HCT116 (cell line): ENCODE measurements at regions not wholly inside any gene's neighbourhood (a gene's known extent, or its start where the extent isn't known, plus 50 kb on each side); places are given as distances from the start of the nearest gene placed in this dataset.

Experiments
- ATAC-seq: fragments of 200-7000 bp; cut with Tn5 transposase; 2 replicates; pipeline ENCODE4 v1.9.1; 2020; ENCODE audit warnings: mild to moderate bottlenecking, moderate library complexity
- BruUV-seq: library from RNA; stranded (reverse); fragments of 400-500 nt; replicated peaks from 2 replicates; lab custom pipeline; 2021; lab: Mats Ljungman, UMichigan
- CTCF ChIA-PET: fragments of 300-600 bp; sonication (Branson Sonifier 250); formaldehyde crosslinking; loops from one replicate; lab custom pipeline; 2021; ENCODE audit warnings: antibody characterized with exemption; lab: Charles Lee
- POLR2A ChIA-PET: fragments of 300-600, 350-600 bp; sonication (Branson Sonifier 250); formaldehyde crosslinking; loops from one replicate; lab custom pipeline; 2021; ENCODE audit warnings: antibody characterized with exemption; lab: Charles Lee
- RAD21 ChIA-PET, 2 experiments: fragments of 300-600 bp; sonication (Branson Sonifier 250); formaldehyde crosslinking; loops; one replicate each; lab custom pipeline; 2023; ENCODE audit warnings: low total read pairs in 2 of 2; ENCODE audit not compliant: uncharacterized antibody in 2 of 2, unreplicated experiment in 2 of 2, low non-redundant PET in 1 of 2; lab: Charles Lee
- DNase-seq: peaks from one replicate; pipeline ENCODE4 v3.0.0-alpha.2; 2010; ENCODE audit warnings: low read depth, low spot score
- H2AFZ ChIP-seq: fragments of 200-600 bp; shearing (Covaris generic), sonication (generic); 2 replicates; pipeline ENCODE4 v1.6.1; 2017; ENCODE audit warnings: low read depth, mixed run types, mixed read lengths, antibody characterized with exemption, low read length; ENCODE audit not compliant: poor library complexity, severe bottlenecking
- H3K27ac ChIP-seq: 2 replicates; pipeline ENCODE4 v1.5.1; 2012; ENCODE audit warnings: low read depth, low read length
- H3K27me3 ChIP-seq: fragments of 200-600 bp; sonication (generic); 2 replicates; pipeline ENCODE4 v1.6.1; 2016; ENCODE audit warnings: mixed run types, low read length, mixed read lengths; ENCODE audit not compliant: insufficient read depth
- H3K36me3 ChIP-seq, 2 experiments: fragments of 200-500 bp in 1 of 2; fragments of 200-600 bp in 1 of 2; sonication (Bioruptor generic) in 1 of 2; sonication (generic) in 1 of 2; 2 replicates each; pipeline versions ENCODE4 v1.5.1 to v1.6.1; 2014 to 2016; ENCODE audit warnings: low read length in 2 of 2, inconsistent platforms in 1 of 2, mixed read lengths in 1 of 2, mixed run types in 1 of 2; ENCODE audit not compliant: insufficient read depth in 2 of 2, control insufficient read depth in 1 of 2
- H3K4me1 ChIP-seq, 2 experiments: fragments of 200-600 bp in 1 of 2; sonication (generic) in 1 of 2; 2 replicates each; pipeline versions ENCODE4 v1.5.1 to v1.6.1; 2012 to 2017; ENCODE audit warnings: low read length in 2 of 2, inconsistent platforms in 1 of 2, mild to moderate bottlenecking in 1 of 2, mixed read lengths in 1 of 2, mixed run types in 1 of 2, moderate library complexity in 1 of 2; ENCODE audit not compliant: insufficient read depth in 2 of 2, control insufficient read depth in 1 of 2
- H3K4me2 ChIP-seq: fragments of 200-600 bp; sonication (generic); 2 replicates; pipeline ENCODE4 v1.6.1; 2017; ENCODE audit warnings: mixed run types, low read length, mixed read lengths
- H3K4me3 ChIP-seq, 2 experiments: fragments of 200-600 bp in 1 of 2; sonication (generic) in 1 of 2; replicated peaks in 1 of 2; 2 replicates each; pipeline ENCODE4 v1.5.1; 2011 to 2016; ENCODE audit warnings: low read length in 2 of 2, control low read depth in 1 of 2, low read depth in 1 of 2, mild to moderate bottlenecking in 1 of 2, mixed read lengths in 1 of 2, mixed run types in 1 of 2
- H3K79me2 ChIP-seq: fragments of 200-600 bp; sonication (generic); 2 replicates; pipeline ENCODE4 v1.6.1; 2017; ENCODE audit warnings: mild to moderate bottlenecking, mixed run types, low read length, moderate library complexity, mixed read lengths; ENCODE audit not compliant: insufficient read depth
- H3K9ac ChIP-seq: fragments of 200-600 bp; sonication (generic); 2 replicates; pipeline ENCODE4 v1.6.1; 2016; ENCODE audit warnings: low read length, mixed read lengths
- H3K9me2 ChIP-seq: fragments of 200-600 bp; sonication (generic), shearing (Covaris generic); 2 replicates; pipeline ENCODE4 v1.6.1; 2017; ENCODE audit warnings: mixed run types, mild to moderate bottlenecking, moderate library complexity; ENCODE audit not compliant: insufficient read depth
- H3K9me3 ChIP-seq, 2 experiments: fragments of 200-500 bp in 1 of 2; fragments of 200-600 bp in 1 of 2; sonication (Bioruptor generic) in 1 of 2; sonication (generic) in 1 of 2; 2 replicates each; pipeline ENCODE4 v1.6.1; 2014 to 2017; ENCODE audit warnings: low read length in 2 of 2, mixed read lengths in 2 of 2, inconsistent platforms in 1 of 2, low read depth in 1 of 2, mild to moderate bottlenecking in 1 of 2, mixed run types in 1 of 2, moderate library complexity in 1 of 2; ENCODE audit not compliant: control insufficient read depth in 1 of 2, insufficient read depth in 1 of 2
- H4K20me1 ChIP-seq: fragments of 200-600 bp; sonication (generic), shearing (Covaris generic); 2 replicates; pipeline ENCODE4 v1.6.1; 2017; ENCODE audit warnings: mixed run types, mild to moderate bottlenecking, moderate library complexity; ENCODE audit not compliant: insufficient read depth
- ATF3 ChIP-seq: IDR thresholded peaks from 2 replicates; pipeline ENCODE4 v1.6.1; 2012
- CEBPB ChIP-seq: IDR thresholded peaks from 2 replicates; pipeline ENCODE4 v1.6.1; 2012; ENCODE audit warnings: low read depth
- EGR1 ChIP-seq: IDR thresholded peaks from 2 replicates; pipeline ENCODE4 v1.6.1; 2012; ENCODE audit warnings: low read depth
- ELF1 ChIP-seq: IDR thresholded peaks from 2 replicates; pipeline ENCODE4 v1.6.1; 2012; ENCODE audit warnings: low read depth, borderline replicate concordance
- EZH2 ChIP-seq: fragments of 200-600 bp; sonication (generic); IDR thresholded peaks from 2 replicates; pipeline ENCODE4 v1.6.1; 2017; ENCODE audit warnings: antibody characterized with exemption, mixed run types
- EZH2phosphoT487 ChIP-seq: fragments of 200-600 bp; IDR thresholded peaks from 2 replicates; pipeline ENCODE4 v1.6.1; 2018; ENCODE audit warnings: antibody characterized with exemption, borderline replicate concordance
- FOSL1 ChIP-seq: IDR thresholded peaks from 2 replicates; pipeline ENCODE4 v1.6.1; 2012; ENCODE audit warnings: low read depth
- JUND ChIP-seq: IDR thresholded peaks from 2 replicates; pipeline ENCODE4 v1.6.1; 2012
- RAD21 ChIP-seq: IDR thresholded peaks from 2 replicates; pipeline ENCODE4 v1.6.1; 2012; ENCODE audit warnings: low read depth, mild to moderate bottlenecking
- SIN3A ChIP-seq: IDR thresholded peaks from 2 replicates; pipeline ENCODE4 v1.6.1; 2012; ENCODE audit warnings: low read depth
- SP1 ChIP-seq: IDR thresholded peaks from 2 replicates; pipeline ENCODE4 v1.6.1; 2012; ENCODE audit warnings: low read depth
- SRF ChIP-seq: IDR thresholded peaks from 2 replicates; pipeline ENCODE4 v1.6.1; 2012; ENCODE audit warnings: low read depth
- TCF7L2 ChIP-seq: IDR thresholded peaks from 2 replicates; pipeline ENCODE4 v1.7.0; 2011; ENCODE audit warnings: borderline replicate concordance, inconsistent platforms; ENCODE audit not compliant: insufficient read depth, insufficient read length; ENCODE audit errors: extremely low read depth
- YY1 ChIP-seq: IDR thresholded peaks from 2 replicates; pipeline ENCODE4 v1.6.1; 2011; ENCODE audit warnings: low read length, low read depth, moderate library complexity, mild to moderate bottlenecking; ENCODE audit not compliant: insufficient replicate concordance; ENCODE audit errors: extremely low read depth
- ZBTB33 ChIP-seq: IDR thresholded peaks from 2 replicates; pipeline ENCODE4 v1.6.1; 2011; ENCODE audit warnings: mild to moderate bottlenecking, low read length, moderate library complexity; ENCODE audit not compliant: insufficient replicate concordance; ENCODE audit errors: extremely low read depth
- ZFX ChIP-seq: fragments of 450-650 bp; IDR thresholded peaks from 2 replicates; pipeline ENCODE4 v1.6.1; 2017
- ZNF274 ChIP-seq: fragments of 200-500 bp; sonication (Bioruptor generic); IDR thresholded peaks from 2 replicates; pipeline ENCODE4 v1.6.1; 2014; ENCODE audit warnings: mild to moderate bottlenecking, low read depth, low read length, inconsistent platforms
- intact Hi-C: fragments of 100-400 bp; cut with micrococcal nuclease; formaldehyde crosslinking; loops from 2 replicates; pipeline ENCODE4 v1.10.0; 2022

- H3K4me3 ChIP-seq, result no peak overlapping the region
- ChIA-PET POLR2A (no interaction called here), CTCF (interaction anchor here (1.4 to 4.6 kb wide), 2 partner anchors 18 to 20 kb away, joined by 3 to 30 read pairs; no protein-coding TSS in a partner anchor), RAD21 (no interaction called here)
- BruUV-seq, result no TSS peak
- H3K27ac ChIP-seq, result no peak overlapping the region
- H4K20me1 ChIP-seq, result no peaks in the 10 kb centered on the region
- no peaks in the 10 kb centered on the region for H3K36me3 ChIP-seq
- H3K4me2 ChIP-seq, result no peak overlapping the region
- ATAC-seq (no peak), DNase-seq (no peak)
- H3K4me1 ChIP-seq, result peaks cover 15 to 17% of the 10 kb centered on the region in 2 experiments
- no peaks in the 10 kb centered on the region for H3K9me2 ChIP-seq
- no peaks in the 10 kb centered on the region for H3K27me3 ChIP-seq
- no peaks in the 10 kb centered on the region for H3K79me2 ChIP-seq
- no peak overlapping the region for H2AFZ ChIP-seq
- intact Hi-C loops, result no loop called here
- no peak overlapping the region for H3K9ac ChIP-seq
- H3K9me3 ChIP-seq, result no peaks in the 10 kb centered on the region
- TF ChIP-seq ZBTB33 (no peak), EGR1 (no peak), SP1 (no peak), ATF3 (no peak), YY1 (no peak), SIN3A (no peak), FOSL1 (no peak), ZFX (no peak), ZNF274 (no peak), SRF (no peak), ELF1 (no peak), CEBPB (no peak), EZH2phosphoT487 (no peak), EZH2 (no peak), TCF7L2 (no peak), RAD21 (no peak), JUND (no peak)
These were observed 139.8 kb upstream of the GSE1 start for GRCh38 chr16:85473323-85473722.
